HUES6 (cell line): ENCODE measurements at regions not wholly inside any gene's neighbourhood (a gene's known extent, or its start where the extent isn't known, plus 50 kb on each side); places are given as distances from the start of the nearest gene placed in this dataset.
"Not testable (repeated sequence)": the region's sequence is repeated elsewhere in the genome, so short reads cannot be mapped to it uniquely, and the experiment has no call there.

Experiments
- H3K27ac ChIP-seq: 2 replicates; pipeline ENCODE4 v1.7.0; 2013; ENCODE audit warnings: low read depth, mild to moderate bottlenecking, low read length, inconsistent platforms
- H3K27me3 ChIP-seq: 2 replicates; pipeline ENCODE4 v1.6.1; 2013; ENCODE audit warnings: low read length; ENCODE audit not compliant: control insufficient read depth, insufficient read depth
- H3K36me3 ChIP-seq: 2 replicates; pipeline ENCODE4 v1.6.1; 2013; ENCODE audit warnings: low read length; ENCODE audit not compliant: control insufficient read depth, insufficient read depth
- H3K4me1 ChIP-seq: 2 replicates; pipeline ENCODE4 v1.6.1; 2013; ENCODE audit warnings: low read length; ENCODE audit not compliant: control insufficient read depth, insufficient read depth
- H3K4me3 ChIP-seq: 2 replicates; pipeline ENCODE4 v1.5.1; 2013; ENCODE audit warnings: low read depth, low read length
- H3K9ac ChIP-seq: one replicate; pipeline ENCODE4 v1.6.1; 2013; ENCODE audit warnings: mild to moderate bottlenecking, low read length
- H3K9me3 ChIP-seq: 2 replicates; pipeline ENCODE4 v1.6.1; 2013; ENCODE audit warnings: low read depth, low read length; ENCODE audit not compliant: control insufficient read depth, insufficient read depth

DNA sequence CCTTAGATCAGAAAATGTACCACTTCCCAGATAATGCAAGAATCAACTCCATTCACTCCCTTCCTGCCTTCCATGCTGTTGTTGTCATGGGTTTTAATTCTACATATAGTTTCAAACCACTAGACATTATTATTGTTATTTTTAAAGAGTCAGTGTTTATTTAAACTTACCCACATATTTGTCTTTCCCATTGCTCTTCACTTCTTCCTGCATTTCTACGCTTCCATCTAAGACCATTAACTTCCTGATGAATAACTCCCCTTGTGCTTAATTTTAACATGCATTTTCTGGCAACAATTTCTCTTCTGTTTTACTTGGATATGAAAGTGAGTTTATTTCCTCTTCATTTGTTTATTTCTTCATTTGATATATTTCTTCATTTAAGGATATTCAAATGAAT, 127.1 kb upstream of the FHIT start:
- Histone ChIP-seq H3K4me1 (peaks cover 5% of the 10 kb centered on the region; the same call in 1 of the 2 replicates), H3K36me3 (no peaks in the 10 kb centered on the region), H3K9me3 (no peaks in the 10 kb centered on the region), H3K9ac (no peak overlapping the region), H3K4me3 (no peak overlapping the region), H3K27ac (no peak overlapping the region), H3K27me3 (no peaks in the 10 kb centered on the region)

DNA sequence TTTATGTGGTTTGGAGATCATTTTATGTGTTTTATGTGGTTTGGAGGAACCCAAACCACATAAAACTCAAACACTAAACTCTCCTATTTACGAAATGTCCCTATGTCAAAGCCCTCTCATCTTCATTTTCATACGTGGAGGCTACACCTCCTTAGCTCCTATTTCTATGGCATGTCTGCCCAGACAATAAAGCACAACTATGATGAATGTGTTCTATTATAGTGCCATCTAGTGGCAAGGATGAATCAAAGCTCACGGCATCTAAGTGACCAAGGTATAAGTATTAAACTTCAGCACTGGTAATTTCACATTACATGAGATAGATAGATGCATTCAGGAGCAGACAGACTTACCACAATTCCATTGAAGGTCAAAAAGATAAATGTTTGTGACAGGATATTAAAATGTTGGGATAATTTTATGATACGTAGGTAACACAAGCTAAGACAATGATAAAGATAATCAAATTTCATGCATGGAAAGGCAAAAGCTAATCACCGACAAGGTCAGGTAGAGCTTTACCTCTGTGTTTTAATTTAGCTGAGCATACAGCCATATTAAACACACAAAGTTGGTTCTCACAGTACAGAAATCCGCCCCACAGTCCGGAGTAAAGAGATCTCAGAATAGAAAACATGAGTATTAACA, 130.6 kb upstream of the FHIT start:
- no peaks in the 10 kb centered on the region for H3K36me3 ChIP-seq
- H3K4me3 ChIP-seq = no peak overlapping the region
- no peaks in the 10 kb centered on the region for H3K9me3 ChIP-seq
- peaks cover 5% of the 10 kb centered on the region; the same call in 1 of the 2 replicates for H3K4me1 ChIP-seq
- H3K27me3 ChIP-seq = no peaks in the 10 kb centered on the region
- H3K27ac ChIP-seq = no peak overlapping the region
- H3K9ac ChIP-seq = no peak overlapping the region

DNA sequence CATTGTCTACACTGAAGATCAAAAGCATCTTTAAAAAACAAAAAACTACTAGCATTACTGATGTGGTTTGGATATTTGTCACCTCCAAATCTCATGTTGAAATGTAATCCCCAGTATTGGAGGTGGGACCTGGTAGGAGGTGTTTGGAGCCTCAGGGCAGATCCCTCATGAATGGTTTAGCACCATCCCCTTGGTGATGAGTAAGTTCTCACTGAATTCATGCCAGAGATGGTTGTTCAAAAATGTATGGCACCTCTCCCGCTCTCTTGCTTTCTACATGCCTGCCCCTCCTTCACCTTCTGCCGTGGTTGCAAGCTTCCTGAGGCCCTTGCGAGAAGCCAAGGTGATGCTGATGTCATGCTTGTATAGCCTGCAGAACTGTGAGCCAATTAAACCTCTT, 136.6 kb upstream of the FHIT start:
- no peaks in the 10 kb centered on the region for H3K36me3 ChIP-seq
- H3K9me3 ChIP-seq = peaks cover 17% of the 10 kb centered on the region
- no peak overlapping the region for H3K4me3 ChIP-seq
- no peaks in the 10 kb centered on the region for H3K27me3 ChIP-seq
- H3K27ac ChIP-seq = no peak overlapping the region
- H3K4me1 ChIP-seq = no peaks in the 10 kb centered on the region
- H3K9ac ChIP-seq = no peak overlapping the region

DNA sequence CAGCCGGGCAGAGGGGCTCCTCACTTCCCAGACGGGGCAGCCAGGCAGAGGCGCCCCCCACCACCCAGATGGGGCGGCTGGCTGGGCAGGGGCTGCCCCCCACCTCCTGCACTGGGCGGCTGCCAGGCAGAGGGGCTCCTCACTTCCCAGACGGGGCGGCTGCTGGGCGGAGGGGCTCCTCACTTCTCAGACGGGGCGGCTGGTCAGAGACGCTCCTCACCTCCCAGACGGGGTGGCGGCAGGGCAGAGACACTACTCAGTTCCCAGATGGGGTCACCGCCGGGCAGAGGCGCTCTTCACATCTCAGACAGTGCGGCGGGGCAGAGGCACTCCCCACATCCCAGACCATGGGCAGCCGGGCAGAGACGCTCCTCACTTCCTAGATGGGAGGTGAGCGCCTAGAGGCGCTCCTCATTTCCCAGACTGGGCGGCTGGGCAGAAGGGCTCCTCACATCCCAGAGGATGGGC, 142.3 kb upstream of the FHIT start:
- H3K9ac ChIP-seq = not testable (repeated sequence)

DNA sequence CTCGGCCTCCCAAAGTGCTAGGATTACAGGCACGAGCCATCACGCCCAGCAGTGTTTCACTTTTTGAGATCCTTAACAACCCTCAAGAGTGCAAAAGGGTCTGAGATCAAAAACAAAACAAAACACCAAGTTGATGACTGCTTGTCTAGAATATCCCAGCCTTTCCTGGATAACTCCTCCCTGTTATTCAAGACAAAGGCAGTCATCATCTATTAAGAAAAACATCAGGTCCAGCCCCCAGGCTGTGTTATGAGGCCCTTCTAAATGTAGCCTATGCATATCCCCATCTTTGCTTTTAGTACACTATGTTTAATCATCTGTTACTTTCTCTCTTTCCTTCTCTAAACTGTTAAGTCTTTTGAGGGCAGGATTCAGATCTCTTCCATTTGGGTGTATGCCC, 150.1 kb upstream of the FHIT start:
- Histone ChIP-seq H3K9me3 (no peaks in the 10 kb centered on the region), H3K9ac (no peak overlapping the region), H3K27me3 (no peaks in the 10 kb centered on the region), H3K4me3 (no peak overlapping the region), H3K4me1 (peaks cover 8% of the 10 kb centered on the region; the same call in 1 of the 2 replicates), H3K36me3 (no peaks in the 10 kb centered on the region), H3K27ac (no peak overlapping the region)

More for the DNA sequence above, 142.3 kb upstream of the FHIT start:
- not testable (repeated sequence) for H3K4me1 ChIP-seq, H3K27ac ChIP-seq, H3K27me3 ChIP-seq, H3K4me3 ChIP-seq, H3K36me3 ChIP-seq
- peaks cover 26% of the 10 kb centered on the region for H3K9me3 ChIP-seq

DNA sequence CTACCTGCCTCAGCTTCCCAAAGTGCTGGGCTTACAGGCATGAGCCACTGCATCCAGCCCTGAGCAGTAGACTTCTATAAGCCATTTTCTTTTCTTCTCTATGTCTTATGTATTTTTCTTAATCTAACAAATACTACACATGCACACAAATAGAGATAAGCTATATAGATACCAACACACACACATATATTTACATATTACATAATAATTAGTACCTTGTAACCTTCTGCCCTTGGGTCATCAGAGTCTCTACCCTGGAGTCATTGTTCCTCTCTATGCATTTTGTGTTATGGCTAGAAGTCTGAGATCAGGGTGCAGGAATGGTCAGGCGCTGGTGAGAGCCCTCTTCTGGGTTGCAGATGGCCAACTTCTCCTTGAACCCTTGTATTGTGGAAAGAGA, 154.0 kb upstream of the PTPRG start:
- no peak overlapping the region for H3K27ac ChIP-seq
- H3K4me3 ChIP-seq = no peak overlapping the region
- H3K27me3 ChIP-seq = no peaks in the 10 kb centered on the region
- H3K4me1 ChIP-seq = peaks cover 8% of the 10 kb centered on the region; the same call in 1 of the 2 replicates
- H3K9me3 ChIP-seq = no peaks in the 10 kb centered on the region
- H3K9ac ChIP-seq = no peak overlapping the region
- H3K36me3 ChIP-seq = no peaks in the 10 kb centered on the region

DNA sequence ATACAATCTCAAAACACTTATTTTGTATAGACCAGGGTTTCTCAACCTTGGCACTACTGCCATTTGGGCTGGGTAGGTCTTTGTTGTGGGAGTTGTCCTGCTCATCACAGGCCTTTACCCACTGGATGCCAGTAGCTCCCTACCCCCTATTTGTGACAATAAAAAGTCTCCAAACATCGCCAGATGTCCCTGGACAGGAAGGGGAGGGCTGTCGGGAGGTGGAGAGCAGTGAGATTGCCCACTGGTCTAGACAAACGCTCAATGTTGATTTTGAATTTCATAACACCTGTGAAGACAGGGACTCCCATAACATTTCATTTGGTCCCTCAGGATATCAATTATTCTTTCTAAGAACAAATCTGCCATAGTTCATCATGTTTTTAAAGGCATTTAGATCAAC, 151.7 kb upstream of the PTPRG start:
- H3K4me3 ChIP-seq = no peak overlapping the region
- no peaks in the 10 kb centered on the region for H3K9me3 ChIP-seq
- no peaks in the 10 kb centered on the region for H3K27me3 ChIP-seq
- no peak overlapping the region for H3K9ac ChIP-seq
- H3K36me3 ChIP-seq = no peaks in the 10 kb centered on the region
- 0 out of 2 replicates have a peak, but pooled peaks cover 3% of the 10 kb centered on the region for H3K4me1 ChIP-seq
- H3K27ac ChIP-seq = no peak overlapping the region

DNA sequence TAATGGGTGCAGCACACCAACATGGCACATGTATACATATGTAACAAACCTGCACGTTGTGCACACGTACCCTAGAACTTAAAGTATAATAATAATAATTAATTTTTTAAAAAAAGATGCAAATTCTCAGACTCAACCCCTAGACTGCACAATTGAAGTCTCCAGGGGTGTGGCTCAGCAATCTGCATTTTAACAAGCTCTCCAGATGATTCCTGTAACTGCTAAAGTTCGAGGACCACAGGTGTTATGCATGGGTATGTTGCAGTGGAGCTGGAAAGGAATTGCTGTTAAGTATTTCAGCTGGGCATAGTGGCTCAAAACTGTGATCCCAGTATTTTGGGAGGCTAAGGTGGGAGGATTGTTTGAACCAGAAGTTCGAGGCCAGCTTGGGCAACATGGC, 151.0 kb upstream of the PTPRG start:
- not testable (repeated sequence) for H3K36me3 ChIP-seq, H3K9ac ChIP-seq, H3K27me3 ChIP-seq, H3K4me3 ChIP-seq, H3K27ac ChIP-seq, H3K4me1 ChIP-seq, H3K9me3 ChIP-seq

DNA sequence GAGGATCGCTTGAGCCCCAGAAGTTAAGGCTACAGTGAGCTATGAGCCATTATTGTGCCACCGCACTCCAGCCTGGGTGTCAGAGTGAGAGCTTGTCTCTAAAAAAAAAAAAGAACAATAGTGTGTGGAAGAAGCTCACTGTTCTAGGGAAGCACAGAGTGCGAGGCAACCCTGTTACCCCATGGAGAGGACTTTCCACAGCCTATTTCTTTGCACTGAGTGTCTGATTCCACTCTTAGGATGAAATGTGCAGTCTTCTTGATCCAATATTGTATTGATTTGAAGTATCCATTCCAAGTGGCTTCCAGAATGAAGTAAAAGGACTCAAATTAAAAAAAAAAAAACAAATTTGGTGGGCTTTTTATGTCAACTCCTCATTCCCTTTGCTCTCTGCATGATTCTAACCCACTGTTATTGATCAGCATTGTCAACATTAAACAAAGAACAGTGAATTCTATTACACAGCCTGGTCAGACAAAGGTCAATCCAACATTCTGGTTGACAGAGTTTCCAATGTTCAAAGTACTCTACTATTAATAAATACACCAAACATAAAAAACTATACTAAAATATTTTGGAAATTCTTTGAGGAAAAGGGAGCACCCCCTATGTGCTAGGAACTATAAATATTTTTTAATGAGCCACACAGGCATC, 150.2 kb upstream of the PTPRG start:
- no peak overlapping the region for H3K4me3 ChIP-seq
- no peaks in the 10 kb centered on the region for H3K27me3 ChIP-seq
- no peaks in the 10 kb centered on the region for H3K4me1 ChIP-seq
- H3K36me3 ChIP-seq = no peaks in the 10 kb centered on the region
- H3K9ac ChIP-seq = no peak overlapping the region
- H3K27ac ChIP-seq = no peak overlapping the region
- no peaks in the 10 kb centered on the region for H3K9me3 ChIP-seq

DNA sequence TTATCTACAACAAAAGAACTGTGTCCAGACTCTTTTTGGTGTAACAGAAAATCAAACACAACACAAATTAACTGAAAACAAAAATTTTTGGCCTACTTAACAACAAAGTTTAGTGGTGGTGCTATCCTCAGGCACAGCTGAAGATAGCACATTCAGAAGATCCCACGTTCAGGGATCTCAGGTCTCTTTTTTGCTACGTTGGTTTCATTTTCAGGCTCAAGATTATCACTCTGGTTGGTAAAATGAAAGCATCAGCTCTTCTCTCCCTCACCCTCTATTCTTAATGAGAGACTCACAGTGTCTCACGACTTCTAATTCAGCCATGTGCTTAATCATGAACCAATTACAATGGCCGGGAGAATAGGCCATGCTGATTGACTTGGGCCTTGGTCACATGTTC, 146.9 kb upstream of the PTPRG start:
- no peak overlapping the region for H3K4me3 ChIP-seq
- no peak overlapping the region for H3K9ac ChIP-seq
- H3K36me3 ChIP-seq = no peaks in the 10 kb centered on the region

DNA sequence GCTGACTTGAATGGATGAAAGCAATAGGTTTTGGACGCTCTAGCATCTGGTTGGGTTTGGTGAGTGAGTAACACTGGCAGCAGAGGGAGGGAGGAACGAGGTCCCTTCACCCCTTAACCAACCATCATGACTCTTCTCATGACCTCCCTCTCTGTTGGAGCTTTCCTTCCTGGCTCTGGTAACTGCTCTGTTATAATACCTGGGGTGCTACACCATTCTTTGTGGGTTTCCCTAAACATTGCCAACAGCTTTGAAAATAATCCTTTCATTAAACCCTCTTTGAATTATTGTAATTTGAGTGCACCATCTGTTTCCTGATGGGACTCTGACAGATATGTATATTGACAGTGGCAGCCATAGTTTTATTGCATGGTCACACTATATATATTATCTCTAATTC, 146.2 kb upstream of the PTPRG start:
- Histone ChIP-seq H3K9me3 (no peaks in the 10 kb centered on the region), H3K4me1 (no peaks in the 10 kb centered on the region), H3K27me3 (no peaks in the 10 kb centered on the region), H3K4me3 (no peak overlapping the region), H3K36me3 (no peaks in the 10 kb centered on the region), H3K27ac (no peak overlapping the region), H3K9ac (no peak overlapping the region)

More for the DNA sequence above, 146.9 kb upstream of the PTPRG start:
- no peaks in the 10 kb centered on the region for H3K9me3 ChIP-seq
- no peaks in the 10 kb centered on the region for H3K27me3 ChIP-seq
- no peak overlapping the region for H3K27ac ChIP-seq
- H3K4me1 ChIP-seq = no peaks in the 10 kb centered on the region
